Head of caudate nucleus (tissue), 42 donors: ENCODE measurements at regions not wholly inside any gene's neighbourhood (a gene's known extent, or its start where the extent isn't known, plus 50 kb on each side); places are given as distances from the start of the nearest gene placed in this dataset.
A peak's percentile ranks its signal among the peaks of the same experiment; 100 is the strongest.

Experiments
- DNase-seq, 42 donors: peaks; one replicate each; pipeline versions ENCODE4 v3.0.0 to v3.0.0-alpha.2; 2020 to 2021; ENCODE audit warnings: mixed read lengths in 7 of 42
- intact Hi-C: fragments of 100-400 bp; cut with DNase I; formaldehyde crosslinking; loops from one replicate; pipeline ENCODE4 v1.15.0; 2022

- DNase-seq = peak in 2 of 42 donors; percentile 12 to 55
- intact Hi-C loops = loop anchor here (2.0 to 5.0 kb wide), 2 partner anchors 55 to 281 kb away; no protein-coding TSS in a partner anchor
Observed at GRCh38 chr10:78911533-78912340, 157.0 kb upstream of the ZMIZ1 start.

- intact Hi-C loops = loop anchor here (2.0 to 5.0 kb wide), 2 partner anchors 56 to 280 kb away; no protein-coding TSS in a partner anchor
- no peak for DNase-seq
Observed at GRCh38 chr10:78912361-78913218, 156.2 kb upstream of the ZMIZ1 start.

DNA sequence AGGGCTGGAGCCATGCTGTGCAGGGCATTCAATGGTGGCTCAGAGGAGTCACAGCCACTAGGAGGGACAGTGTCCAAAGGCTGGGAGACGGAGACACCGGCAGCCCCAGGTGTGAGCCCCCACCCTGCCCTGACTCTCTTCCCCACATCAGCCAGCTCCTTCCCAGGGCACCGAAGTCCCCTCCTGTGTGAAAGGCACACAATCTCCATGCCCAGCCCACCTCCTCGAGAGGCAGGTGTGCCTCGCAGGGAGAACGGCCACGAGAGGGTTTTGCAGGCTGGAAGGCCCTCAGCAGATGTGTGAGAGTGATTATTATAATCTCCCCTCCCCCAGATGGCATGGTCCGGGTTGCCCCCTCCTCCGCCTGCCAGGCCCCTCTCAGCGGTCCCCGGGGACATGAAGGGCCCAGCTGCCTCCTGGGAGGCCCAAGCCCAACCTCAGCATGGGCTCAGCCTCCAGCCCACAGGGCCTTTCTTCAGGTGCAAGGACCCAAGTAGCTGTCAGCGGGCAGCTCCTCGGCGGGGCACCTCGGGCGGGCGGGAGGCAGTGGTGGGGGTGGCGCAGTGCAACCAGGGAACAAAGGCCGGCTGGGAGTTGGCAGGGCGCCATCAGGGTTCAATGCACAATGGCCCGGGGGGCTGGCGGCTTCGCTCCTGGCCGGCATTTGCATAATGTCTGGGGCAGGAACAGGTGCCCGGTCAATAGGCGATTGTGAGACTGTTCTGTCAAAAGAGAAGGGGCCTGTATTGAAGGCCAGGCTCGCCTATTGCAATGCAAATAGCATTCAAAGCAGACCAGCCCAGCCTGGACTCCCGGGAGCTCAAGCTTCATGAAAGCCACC is 155.3 kb upstream of the ZMIZ1 start:
- peak; percentile 92 to 99 (median 96) for DNase-seq
- intact Hi-C loops = loop anchor here (2.0 to 5.0 kb wide), 3 partner anchors 57 to 279 kb away; no protein-coding TSS in a partner anchor

DNA sequence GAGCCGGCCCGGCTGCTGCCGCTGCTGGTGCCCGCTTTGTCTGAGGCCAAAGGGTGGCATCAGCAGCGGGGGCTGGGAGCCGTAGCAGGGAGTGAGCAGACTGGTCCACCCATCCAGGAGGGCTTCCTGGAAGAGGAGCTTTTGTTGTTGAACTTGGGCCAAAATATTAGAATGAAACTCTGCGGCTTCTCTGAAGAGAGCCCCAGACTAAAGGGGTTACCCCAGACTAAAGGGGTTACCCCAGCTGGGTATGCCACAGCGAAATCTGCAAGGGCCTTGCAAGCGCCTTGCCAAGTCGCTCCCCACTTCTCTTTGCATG is 154.7 kb upstream of the ZMIZ1 start:
- intact Hi-C loops = loop anchor here (2.0 to 5.0 kb wide), 2 partner anchors 59 to 278 kb away; no protein-coding TSS in a partner anchor
- no peak for DNase-seq

DNA sequence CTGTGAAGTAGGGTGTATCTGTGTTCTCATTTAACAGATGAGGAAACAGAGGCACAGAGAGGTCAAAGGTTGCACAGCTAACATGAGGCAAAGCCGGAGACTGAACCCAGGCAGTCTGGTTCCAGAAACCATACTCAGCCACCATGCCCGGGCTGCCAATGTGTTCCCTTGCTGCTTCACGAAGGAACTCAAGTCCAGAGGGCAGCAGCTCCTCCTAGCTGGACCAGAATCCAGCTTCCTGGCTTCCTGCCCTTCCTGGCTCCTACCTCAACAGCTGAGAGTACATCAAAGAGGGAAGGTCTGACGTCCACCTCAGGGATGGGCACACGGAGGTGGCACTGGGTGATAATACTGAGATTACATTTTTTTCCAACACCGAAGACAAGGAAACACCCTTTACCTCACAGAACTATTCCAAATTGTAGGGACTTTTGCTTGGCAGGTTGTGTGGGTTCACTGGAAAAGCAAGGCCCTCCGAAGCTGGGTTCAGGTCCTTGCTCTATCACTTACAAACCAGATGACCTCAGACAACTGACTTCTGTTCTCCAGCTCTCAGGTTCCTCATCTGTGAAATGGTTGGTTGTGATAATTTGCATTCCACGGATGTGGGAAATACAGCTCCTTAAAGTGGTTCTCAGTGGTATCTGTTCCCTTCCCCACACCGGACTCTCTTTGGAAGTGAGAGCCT is 154.1 kb upstream of the ZMIZ1 start:
- peak in 29 of 42 donors; percentile 19 to 81 (median 46) for DNase-seq
- intact Hi-C loops = loop anchor here (2.0 to 5.0 kb wide), 2 partner anchors 58 to 278 kb away; no protein-coding TSS in a partner anchor

- intact Hi-C loops = loop anchor here (2.0 kb wide), 1 partner anchor 58 kb away; no protein-coding TSS in a partner anchor
- DNase-seq = no peak
Observed at GRCh38 chr10:78915190-78915518, 153.6 kb upstream of the ZMIZ1 start.

DNA sequence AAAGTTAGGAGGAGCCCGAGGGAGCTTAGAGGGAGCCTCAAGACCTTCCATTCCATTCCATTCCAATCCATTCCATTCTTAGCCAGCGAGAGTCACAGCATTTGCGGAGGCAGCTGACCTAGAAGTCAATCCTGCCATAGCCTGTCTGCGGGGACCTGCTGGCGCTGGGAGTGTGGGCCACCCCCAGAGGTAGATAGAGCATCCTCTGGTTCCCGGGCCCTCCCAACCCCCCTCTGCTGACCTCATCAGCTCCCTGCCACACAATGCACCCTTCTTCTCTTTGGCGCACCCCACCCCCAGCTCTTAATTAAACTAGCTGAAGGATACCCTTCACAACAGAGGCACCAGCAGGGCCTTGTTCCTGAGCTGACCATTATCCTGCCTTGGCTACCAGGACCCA is 152.5 kb upstream of the ZMIZ1 start:
- intact Hi-C loops = no loop called here
- peak in 39 of 42 donors; percentile 16 to 80 (median 61) for DNase-seq

GRCh38 chr10:78919181-78919966 is 149.4 kb upstream of the ZMIZ1 start:
- no peak for DNase-seq
- intact Hi-C loops = no loop called here

DNA sequence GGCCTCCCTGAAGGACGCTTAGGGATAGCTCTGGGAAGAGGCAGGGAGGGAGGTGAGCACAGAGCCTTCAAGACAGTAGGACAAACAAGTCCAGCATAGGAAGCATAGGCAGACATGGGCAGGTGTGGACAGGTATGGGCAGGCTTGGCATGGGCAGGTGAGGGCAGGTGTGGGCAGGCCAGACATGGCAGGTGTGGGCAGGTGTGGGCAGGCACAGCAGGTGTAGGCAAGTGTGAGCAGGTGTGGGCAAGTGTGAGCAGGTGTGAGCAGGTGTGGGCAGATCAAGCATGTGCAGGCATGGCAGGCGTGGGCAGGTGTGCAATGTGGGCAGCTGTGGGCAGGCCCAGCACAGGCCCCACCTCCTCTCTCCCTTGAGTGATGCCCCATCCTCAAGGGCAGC is 148.8 kb upstream of the ZMIZ1 start:
- intact Hi-C loops = loop anchor here (5.0 kb wide), 1 partner anchor 142 kb away; no protein-coding TSS in a partner anchor
- DNase-seq = no peak

GRCh38 chr10:78921895-78922294 is 146.9 kb upstream of the ZMIZ1 start:
- DNase-seq = no peak
- intact Hi-C loops = loop anchor here (5.0 kb wide), 1 partner anchor 140 kb away; no protein-coding TSS in a partner anchor

DNA sequence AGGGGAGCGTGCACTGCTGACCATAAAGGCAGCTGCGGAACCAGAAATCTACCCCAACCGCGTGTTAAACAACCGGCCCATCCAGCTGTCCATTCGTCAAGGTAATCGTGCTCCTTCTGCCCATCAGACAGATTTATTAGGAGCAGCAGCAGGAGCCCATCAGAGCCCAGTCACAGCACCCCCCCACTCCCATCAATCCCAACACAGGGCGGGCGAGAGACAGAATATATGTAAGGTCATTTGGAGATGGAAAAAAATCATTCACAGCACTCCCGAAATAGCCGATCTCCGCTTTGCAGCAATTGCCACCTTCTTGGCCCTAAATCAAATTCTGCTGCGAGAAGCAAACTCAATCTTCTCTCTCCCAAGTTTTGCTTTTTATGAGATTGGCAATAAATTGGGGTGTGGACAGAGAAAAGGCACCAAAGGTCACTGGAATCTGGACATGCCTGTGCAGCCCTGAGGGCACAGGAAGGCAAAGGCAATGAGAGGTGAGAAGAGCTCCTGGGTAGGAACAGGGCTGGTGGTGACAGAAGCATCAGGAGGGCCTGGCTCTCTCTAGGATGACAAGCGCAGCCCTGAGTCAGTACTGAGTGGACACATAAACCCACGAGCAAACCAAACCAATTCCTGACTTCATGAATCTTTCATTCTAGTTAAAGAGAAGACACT is 145.0 kb upstream of the ZMIZ1 start:
- DNase-seq = no peak
- intact Hi-C loops = loop anchor here (5.0 kb wide), 1 partner anchor 139 kb away; no protein-coding TSS in a partner anchor

GRCh38 chr10:78924319-78925003 is 144.3 kb upstream of the ZMIZ1 start:
- no peak for DNase-seq
- intact Hi-C loops = loop anchor here (5.0 kb wide), 1 partner anchor 138 kb away; no protein-coding TSS in a partner anchor

DNA sequence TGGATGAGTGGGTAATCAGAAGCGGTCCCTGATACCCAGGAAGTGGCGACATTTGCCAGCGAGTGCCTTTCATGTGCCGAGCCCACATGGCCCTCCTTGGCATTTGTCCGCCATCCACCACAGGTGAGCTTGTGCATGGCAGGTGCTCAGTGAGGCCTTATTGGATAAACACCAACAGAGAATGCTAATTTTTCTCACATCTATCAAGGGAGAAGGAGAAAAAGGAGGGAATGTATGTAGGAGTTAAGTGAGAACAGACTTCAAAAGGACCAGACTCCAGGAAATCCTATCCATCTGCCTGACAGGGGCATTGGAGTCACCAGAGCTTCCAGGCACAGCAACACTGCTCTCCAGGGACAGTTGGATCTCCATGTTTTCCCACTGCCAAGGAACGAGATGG is 143.5 kb upstream of the ZMIZ1 start:
- no peak for DNase-seq
- intact Hi-C loops = no loop called here

DNA sequence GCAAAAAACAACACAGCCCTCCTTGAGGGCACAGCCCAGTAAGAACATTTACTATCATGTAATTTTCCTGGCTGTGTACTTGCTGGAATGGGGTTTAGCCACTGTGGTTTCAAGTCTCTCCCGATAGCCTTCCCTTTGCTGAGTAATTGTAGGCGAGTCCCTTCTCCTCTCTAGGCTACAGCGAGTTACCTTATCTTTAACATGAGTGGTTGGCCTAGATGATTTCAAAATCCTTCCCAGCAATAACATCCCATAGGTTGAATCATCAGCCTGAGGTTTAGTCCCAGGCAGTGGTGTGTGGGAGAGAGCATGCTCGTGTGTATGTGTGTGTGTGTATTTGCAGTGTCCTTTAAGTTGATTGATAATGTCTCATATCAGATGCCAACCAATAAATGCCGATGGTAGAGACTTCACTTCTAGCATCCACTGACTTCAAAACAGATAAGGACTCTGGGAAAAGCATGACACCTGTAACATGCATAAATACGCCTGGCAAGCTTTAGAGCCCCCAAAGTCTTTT is 142.9 kb upstream of the ZMIZ1 start:
- intact Hi-C loops = no loop called here
- no peak for DNase-seq

DNA sequence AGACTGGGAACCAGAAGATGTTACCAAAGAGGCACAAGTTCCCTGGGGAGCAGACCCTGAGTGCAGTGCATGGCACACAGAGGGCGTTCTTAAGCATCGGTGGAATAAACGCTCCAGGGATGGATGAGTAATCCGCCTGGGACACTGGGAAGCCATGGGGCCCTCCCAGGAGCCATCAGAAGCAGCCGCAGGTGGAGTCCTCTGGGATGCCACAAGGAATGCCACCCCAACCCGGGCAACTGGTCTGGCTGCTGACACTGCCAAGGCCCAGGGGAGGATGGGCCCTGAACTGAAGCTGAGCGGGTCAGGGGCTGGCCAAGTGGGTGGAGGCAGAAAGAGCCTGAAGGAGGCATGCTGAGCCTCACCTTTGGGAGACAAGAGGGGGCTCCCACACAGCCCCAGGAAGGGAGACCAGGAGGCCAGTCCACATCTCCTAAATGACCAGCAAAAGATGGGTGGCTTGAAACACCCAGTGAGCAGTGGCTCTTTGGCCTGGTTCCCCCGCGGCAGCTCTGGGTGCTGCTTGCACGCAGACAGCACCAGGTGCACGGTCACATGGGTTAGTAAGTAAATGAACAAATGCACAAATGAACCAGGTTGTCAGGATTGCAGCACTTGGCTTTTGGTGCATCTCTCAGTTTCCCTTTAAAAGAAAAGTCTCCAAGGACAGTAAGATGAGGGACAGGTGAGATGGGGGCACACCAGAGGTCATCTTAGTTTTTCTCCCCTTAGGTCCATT is 141.3 kb upstream of the ZMIZ1 start:
- intact Hi-C loops = no loop called here
- DNase-seq = no peak
